GM19035 (cell line): ENCODE measurements at regions not wholly inside any gene's neighbourhood (a gene's known extent, or its start where the extent isn't known, plus 50 kb on each side); places are given as distances from the start of the nearest gene placed in this dataset.
"Not testable (repeated sequence)": the region's sequence is repeated elsewhere in the genome, so short reads cannot be mapped to it uniquely, and the experiment has no call there.

Source experiments
- ATAC-seq: cut with Tn5 transposase; IDR thresholded peaks from one replicate; pipeline ENCODE4 v1.9.1; 2021; ENCODE audit not compliant: unreplicated experiment

DNA sequence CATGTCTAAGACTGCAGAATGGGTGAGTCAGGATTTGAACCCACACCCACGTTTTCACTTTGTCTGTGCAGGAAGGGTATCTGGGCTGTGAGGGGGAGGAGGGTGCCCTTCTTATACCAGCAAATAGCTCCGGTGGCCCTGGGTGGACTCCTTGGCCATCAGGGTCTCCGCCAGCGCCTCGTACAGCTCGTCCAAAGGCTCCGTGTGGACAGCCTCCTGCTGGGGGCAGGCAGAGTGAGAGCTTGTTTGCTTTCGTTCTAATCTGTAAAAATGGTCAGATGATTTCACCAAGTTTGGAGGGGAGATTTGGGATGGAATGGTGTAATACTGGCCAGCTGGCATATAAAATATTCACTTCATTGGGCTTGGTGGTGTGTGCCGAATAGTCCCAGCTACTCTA lies 111.7 kb upstream of the CCZ1B start:
- not testable (repeated sequence) for ATAC-seq

DNA sequence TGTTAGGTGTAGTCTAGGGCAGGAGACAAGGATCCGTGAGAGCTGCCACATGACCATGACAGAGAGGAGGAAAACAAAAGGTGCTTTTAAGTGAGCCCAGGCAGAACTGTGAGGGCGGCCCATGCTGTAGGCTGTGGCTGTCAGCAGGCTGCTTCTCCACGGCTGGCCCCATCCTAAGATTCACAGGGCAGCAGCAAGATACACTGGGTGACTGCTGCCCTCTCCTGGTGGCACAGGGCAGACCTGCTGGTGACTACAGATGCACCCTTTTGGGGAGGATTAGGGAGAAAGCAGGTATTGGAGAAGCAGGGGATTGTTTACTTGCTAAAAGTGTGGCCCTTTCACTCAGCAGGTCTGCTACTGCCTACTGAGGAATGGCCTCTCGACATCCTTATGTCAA lies 112.2 kb upstream of the CCZ1B start:
- not testable (repeated sequence) for ATAC-seq

DNA sequence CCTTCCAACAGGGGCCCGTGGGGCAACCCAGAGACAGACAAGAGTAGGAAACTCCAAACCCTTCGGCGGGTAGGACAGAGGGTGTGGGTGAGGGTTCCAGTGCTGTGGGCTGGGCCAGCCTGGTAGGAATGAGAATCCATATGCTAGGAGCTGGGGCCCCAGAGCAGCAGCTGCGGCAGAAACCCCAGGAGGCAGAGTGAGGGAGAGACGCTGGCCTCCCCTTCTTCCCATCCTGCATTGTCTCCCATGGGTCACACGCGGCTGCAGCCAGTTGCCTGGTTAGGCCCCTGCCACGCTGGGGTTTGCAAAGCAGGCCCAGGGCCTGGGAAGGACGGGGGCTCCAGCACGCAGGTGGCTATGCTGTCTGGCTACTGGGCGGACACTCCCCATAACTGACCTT lies 113.1 kb upstream of the CCZ1B start:
- not testable (repeated sequence) for ATAC-seq

DNA sequence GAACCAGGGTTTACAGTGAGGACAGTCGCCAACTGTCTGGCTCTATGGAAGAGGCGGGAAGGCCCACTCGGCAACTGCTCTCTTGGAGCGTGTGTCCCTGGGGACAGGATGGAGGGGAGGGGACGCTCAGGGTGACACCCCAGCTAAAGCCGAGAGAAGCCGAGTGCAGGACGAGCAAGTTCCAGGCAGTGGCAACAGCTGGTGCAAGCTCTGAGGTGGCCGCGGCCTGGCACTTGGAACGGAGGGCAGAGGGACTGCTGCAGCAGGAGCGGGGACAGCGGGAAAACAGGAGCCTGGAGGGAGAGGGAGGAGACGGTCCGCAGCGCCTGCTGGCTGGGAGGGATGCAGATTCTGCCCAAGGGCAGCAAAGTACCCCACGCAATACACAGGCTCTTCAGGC lies 113.8 kb upstream of the CCZ1B start:
- ATAC-seq = not testable (repeated sequence)

DNA sequence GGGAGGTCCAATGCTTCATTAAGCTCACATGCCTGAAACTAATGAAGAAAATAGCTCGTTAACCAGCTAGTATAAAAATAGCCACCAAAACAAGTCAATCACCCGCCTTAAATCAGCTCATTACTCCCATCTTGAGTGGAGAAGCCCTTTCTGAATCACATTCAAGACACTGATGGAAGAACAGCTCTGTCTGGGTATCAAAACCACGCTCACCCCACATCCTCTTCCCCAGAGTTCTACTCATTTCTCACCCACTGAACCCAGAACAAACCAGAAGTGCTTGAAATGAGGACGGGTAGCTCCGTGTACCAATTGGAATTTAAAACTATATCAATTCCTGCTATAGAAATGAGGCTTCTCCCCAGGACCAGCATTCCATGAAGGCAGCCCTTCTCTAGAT lies 120.8 kb upstream of the CCZ1B start:
- ATAC-seq = not testable (repeated sequence)

DNA sequence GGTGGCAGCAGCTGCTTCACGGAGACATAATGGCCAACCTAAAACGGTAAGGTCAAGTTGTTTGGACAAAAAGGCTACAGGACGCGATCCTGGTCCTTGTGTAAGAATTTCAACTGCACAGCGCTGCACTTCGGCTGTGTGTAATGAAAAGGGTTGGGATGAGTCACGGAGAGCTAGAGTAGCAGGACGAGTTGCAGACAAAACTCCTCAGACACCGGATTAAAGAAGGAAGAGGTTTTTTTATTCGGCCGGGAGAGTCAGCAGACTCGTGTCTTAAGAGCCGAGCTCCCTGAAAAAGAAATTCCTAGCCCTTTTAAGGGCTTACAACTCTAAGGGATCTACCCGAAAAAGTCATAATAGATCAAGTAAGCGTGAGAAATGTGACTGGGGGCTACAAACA lies 124.2 kb upstream of the CCZ1B start:
- not testable (repeated sequence) for ATAC-seq

DNA sequence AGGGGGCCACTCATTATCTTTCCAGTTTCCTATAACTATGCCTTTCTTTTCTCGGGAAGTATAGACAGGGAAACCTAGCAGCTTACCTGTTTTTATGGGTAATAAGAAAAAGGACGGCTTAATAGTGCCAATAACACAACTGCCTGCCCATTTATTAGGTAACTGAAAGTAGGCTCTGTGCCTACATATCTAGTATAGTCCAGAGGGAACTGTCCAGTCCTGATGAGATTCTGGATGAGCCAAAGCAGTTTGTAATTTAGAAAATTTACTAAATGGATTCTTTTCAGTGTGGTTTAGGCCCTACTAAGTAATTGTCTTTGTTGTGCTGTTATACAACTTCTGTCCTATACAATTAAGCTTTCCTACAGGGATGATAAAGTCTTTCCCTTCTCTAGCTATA lies 125.5 kb upstream of the CCZ1B start:
- not testable (repeated sequence) for ATAC-seq

DNA sequence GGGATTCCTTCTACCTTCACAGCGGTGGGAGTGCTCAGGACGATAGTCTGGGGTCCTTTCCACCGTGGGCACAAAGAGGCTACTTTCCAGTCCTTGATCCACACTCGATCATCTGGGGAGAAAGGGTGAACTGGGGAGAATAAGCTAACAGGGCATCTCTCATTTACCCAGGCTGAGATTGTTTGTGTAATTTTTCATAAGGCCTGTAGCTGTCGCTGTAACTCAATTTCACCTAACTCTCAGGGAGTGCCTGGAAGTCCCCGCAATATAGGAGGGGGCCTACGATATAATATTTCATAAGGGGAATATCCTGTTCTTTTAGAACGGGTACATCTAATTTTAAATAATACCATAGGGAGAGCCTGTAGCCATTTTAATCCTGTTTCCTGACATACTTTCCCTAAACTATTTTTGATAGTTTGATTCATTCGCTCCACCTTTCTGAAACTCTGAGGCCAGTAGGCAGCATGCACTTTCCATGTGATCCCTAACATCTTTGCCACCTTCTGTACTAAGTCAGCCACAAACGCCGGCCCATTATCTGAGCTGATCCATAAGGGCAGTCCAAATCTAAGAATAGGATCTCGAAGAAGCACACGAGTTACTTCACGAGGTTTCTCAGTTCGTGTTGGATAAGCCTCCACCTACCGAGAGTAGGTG lies 127.2 kb upstream of the CCZ1B start:
- not testable (repeated sequence) for ATAC-seq

DNA sequence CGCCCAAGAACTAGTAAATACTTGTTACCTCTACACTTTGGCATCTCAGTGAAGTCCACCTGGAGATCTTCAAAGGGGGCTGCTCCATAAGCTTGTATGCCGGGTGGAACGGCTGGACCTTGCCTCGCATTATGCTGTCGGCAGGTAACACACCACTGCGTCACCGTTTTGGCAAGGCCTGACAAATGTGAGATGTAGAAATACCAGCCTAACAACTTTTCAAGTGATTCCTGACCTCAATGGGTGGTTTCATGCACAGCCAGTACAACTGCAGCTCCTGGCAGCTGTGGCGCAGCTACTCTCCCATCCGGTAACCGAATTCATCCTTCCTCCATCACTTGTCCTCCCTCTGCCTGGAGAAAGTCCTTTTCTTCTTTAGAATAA lies 127.7 kb upstream of the CCZ1B start:
- ATAC-seq = not testable (repeated sequence)

DNA sequence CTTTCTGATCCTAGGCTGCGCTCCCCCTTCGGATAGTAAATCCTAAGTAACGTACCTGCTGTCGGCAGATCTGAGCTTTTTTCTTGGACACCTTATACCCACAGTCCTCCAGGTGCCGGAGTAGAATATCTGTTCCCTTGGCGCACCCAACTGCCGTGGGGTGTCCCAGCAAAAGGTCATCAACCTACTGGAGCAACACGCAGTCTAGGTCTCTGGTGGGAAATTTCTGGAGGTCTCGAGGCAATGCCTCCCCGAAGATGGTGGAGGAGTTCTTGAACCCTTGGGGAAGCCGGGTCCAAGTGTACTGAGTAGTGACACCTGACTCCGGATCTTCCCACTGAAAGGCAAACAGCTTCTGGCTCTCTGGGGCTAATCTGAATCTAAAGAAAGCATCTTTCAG lies 129.3 kb upstream of the CCZ1B start:
- not testable (repeated sequence) for ATAC-seq

DNA sequence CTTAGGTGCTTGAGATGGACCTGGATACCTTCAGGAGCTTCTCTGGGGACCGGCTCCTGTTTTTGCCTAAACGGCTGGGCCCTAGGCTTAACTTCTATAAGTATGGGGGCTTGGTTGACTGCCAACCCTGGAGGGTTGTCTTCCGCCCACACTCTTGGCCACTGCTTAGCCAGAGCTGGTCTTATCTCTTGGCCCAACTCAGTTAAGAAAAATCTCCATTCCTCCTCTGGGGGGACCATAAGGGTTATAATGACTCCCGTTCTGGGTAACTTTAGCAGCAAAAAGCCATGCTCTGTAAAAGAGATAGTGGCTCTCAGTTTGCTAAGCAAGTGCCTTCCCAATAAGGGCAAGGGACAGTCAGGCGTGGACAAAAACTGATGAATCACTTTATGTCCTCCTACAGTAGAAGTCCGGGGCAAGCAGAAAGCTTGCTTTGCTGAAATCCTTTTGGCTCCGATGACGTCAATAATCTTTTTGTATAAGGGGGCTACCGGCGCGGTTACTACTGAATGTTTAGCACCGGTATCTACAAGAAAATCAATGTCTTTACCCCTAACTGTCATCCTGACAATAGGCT lies 130.0 kb upstream of the CCZ1B start:
- ATAC-seq = not testable (repeated sequence)

DNA sequence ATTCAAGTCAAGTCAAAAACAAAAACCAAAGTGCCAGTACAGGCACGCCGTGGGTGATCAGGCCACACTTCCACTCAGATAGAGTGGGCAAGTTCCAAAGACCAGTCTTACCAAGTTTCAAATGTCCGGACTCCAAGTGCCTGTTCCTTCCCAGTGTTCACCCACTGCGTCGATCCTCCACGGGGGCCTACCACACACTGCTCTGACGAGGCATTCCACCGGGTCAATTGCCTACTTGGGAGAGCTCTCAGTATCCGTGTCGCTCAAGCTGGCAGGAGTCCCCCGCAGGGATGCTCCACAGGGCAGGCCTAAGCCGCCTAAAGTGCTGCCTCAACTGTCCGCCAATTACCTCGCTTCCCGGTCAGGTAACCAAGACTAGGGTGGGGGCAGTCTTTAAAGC lies 132.3 kb upstream of the CCZ1B start:
- ATAC-seq = not testable (repeated sequence)

DNA sequence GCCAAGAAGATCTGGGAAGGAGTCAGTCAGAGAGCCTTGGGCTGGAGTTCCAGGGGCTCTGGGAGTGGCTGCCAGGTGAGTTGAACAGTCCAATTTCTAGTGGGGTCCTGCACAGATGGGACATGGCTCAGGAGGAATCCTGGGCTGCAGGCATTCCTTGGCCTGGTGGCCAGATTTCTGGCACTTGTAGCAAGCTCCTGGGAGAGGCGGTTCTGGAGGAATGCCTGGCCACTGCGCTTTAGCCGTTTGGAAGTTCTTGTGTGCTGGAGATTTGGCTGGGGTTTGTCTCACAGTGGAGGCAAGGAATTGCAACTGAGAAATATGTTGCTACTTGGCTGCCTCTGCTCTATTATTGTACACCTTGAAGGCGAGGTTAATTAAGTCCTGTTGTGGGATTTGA lies 133.9 kb upstream of the CCZ1B start:
- not testable (repeated sequence) for ATAC-seq

DNA sequence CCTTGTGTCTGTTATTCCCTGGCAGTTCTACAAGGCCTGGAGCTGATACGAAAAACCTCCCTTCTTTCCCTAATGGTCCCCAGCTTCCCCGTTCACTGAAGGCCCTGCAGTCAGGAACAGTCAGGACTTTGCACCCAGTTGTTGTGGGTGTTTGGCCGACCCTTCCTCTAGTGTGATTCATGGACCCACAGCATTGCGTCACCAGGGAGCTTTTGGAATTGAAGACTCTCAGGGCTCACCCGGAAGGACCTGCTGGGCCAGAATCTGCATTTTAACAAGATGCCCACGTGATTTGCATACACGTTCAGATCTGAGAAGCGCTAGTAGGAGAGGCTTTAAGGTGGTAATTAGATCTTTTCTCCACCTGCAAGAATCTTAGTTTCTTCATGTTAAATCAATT lies 136.8 kb upstream of the CCZ1B start:
- ATAC-seq = not testable (repeated sequence)

DNA sequence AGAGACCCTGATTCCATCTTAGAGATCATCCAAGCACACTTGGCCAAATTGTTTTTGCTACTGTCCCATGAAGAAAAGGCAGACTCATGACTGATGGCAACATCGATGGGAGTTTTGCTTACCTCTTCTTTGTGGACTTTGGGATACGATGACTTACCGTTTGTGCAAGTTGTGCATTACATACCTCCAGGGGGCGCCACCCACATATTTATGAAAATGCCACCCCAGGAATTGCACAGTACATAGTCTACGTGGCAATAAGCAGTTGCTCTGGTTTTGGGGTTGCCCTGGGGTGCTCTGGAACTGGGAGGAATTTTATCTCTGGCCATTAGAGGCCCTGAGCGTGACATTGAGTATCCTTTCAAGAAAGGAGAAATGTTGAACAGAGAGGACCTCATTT lies 139.0 kb upstream of the CCZ1B start:
- ATAC-seq = not testable (repeated sequence)

DNA sequence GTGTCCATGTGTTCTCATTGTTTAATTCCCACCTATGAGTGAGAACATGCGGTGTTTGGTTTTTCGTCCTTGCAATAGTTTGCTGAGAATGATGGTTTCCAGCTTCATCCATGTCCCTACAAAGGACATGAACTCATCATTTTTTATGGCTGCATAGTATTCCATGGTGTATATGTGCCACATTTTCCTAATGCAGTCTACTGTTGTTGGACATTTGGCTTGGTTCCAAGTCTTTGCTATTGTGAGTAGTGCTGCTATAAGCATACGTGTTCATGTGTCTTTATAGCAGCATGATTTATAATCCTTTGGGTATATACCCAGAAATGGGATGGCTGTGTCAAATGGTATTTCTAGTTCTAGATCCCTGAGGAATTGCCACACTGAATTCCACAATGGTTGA lies 144.1 kb upstream of the CCZ1B start:
- ATAC-seq = not testable (repeated sequence)

DNA sequence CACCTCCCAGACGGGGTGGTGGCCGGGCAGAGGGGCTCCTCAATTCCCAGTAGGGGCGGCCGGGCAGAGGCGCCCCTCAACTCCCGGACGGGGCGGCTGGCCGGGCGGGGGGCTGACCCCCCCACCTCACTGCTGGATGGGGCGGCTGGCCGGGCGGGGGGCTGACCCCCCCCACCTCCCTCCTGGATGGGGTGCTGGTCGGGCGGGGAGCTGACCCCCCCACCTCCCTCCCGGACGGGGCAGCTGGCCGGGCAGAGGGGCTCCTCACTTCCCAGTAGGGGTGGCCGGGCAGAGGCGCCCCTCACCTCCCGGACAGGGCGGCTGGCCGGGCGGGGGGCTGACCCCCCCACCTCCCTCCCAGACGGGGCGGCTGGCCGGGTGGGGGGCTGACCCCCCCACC lies 148.8 kb upstream of the CCZ1B start:
- not testable (repeated sequence) for ATAC-seq

DNA sequence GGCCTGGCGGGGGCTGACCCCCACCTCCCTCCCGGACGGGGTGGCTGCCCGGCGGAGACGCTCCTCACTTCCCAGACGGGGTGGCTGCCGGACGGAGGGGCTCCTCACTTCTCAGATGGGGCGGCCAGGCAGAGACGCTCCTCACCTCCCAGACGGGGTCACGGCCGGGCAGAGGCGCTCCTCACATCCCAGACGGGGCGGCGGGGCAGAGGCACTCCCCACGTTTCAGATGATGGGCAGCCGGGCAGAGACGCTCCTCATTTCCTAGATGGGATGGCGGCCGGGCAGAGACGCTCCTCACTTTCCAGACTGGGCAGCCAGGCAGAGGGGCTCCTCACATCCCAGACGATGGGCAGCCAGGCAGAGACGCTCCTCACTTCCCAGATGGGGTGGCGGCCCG lies 149.3 kb upstream of the CCZ1B start:
- ATAC-seq = not testable (repeated sequence)

DNA sequence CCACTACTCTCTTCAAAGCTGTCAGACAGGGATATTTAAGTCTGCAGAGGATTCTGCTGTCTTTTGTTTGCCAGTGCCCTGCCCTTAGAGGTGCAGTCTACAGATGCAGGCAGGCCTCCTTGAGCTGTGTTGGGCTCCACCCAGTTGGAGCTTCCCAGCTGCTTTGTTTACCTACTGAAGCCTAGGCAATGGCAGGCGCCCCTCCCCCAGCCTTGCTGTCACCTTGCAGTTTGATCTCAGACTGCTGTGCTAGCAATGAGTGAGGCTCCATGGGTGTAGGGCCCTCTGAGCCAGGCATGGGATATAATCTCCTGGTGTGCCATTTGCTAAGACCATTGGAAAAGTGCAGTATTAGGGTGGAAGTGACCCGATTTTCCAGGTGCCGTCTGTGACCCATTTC lies 151.3 kb upstream of the CCZ1B start:
- not testable (repeated sequence) for ATAC-seq

DNA sequence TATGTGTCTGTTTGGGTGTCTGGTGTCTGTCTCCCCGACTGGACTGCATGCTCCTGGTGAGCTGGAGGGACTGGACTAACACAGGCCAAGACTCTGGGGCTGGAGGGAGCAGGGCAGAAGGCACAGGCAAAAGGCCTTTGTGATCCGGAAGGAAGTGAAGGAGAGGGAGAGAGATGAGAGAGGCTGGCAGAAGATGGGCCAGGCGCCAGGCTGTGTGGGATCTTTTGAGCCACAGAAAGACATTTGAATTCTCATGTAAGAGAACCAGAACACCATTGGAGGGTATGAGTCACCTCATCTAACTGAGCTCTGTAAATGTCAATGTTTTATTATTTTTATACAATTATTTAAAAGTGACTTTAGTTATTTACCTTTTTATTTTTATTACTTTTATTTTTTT lies 152.3 kb upstream of the CCZ1B start:
- ATAC-seq = not testable (repeated sequence)

DNA sequence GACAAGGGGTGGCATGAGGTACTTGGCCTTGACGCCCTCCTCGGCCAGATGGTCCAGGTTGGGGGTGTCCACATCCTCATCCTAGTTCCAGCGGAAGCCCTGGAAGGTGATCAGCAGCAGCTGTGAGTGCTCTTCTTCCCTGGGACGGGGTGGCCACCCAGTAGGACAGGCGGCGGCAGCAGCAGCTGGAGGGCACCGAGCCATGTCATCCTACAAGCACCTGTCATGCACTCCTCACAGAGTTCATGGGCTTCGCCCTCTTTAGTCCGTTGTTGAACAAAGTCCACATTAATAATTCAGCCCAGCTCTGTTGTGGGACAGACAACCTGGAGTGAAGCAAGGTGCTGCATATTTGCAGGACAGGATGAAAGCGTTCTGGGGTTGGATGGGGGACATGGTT lies 153.4 kb upstream of the CCZ1B start:
- ATAC-seq = not testable (repeated sequence)

DNA sequence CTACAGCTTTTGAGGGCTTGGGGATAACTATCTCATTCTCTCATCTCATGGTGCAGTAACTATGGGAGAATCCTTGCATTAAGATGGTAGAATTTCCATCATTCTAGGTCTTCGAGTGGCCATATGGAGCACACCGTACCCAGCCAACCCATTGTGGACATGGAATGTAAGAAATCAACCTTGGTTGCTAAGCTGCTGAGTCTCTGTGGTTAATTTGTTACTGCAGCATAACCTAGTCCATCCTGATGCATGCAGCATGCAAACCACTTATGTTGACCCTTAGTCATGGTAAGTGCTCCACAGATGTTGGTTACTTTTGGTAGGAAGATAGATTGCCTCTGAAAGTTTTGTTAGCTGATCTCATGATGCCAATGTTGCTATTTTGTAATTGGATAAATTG lies 156.3 kb upstream of the CCZ1B start:
- ATAC-seq = not testable (repeated sequence)

DNA sequence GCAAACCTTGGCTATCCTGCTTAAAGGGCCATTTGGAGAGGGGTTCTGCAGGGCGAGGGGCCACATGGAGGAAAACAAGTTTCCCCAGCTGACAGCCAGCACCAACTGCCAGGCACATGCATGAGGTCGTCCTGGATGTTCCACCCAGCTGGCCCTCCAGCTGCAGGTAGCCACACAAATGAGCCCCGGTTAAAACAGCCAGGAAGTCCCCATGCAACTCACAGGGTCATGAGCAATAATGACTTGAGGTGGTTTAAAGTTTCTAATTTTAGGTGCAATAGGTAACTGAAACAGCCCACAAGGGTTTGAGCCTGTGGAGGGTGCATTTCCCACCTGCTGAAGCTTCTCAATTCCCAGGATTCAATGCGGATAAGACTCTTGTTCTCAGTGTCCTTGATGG lies 160.8 kb upstream of the CCZ1B start:
- not testable (repeated sequence) for ATAC-seq
